Esophagus (tissue), 2 donors: ENCODE measurements at regions not wholly inside any gene's neighbourhood (a gene's known extent, or its start where the extent isn't known, plus 50 kb on each side); places are given as distances from the start of the nearest gene placed in this dataset.

Experiments
- H3K27ac ChIP-seq, 2 donors: one replicate each; pipeline ENCODE4 v1.5.1; 2013; ENCODE audit warnings: low read depth in 2 of 2, mild to moderate bottlenecking in 2 of 2, inconsistent platforms in 1 of 2, low read length in 1 of 2, moderate library complexity in 1 of 2
- H3K27me3 ChIP-seq, 2 donors: one replicate each; pipeline ENCODE4 v1.6.1; 2013; ENCODE audit warnings: low read length in 2 of 2, control low read depth in 1 of 2, mild to moderate bottlenecking in 1 of 2; ENCODE audit not compliant: insufficient read depth in 2 of 2, control insufficient read depth in 1 of 2
- H3K36me3 ChIP-seq, 2 donors: one replicate each; pipeline ENCODE4 v1.6.1; 2013; ENCODE audit warnings: low read length in 1 of 2; ENCODE audit not compliant: control insufficient read depth in 2 of 2, insufficient read depth in 2 of 2
- H3K4me1 ChIP-seq, 2 donors: one replicate each; pipeline ENCODE4 v1.6.1; 2013; ENCODE audit warnings: low read length in 1 of 2; ENCODE audit not compliant: control insufficient read depth in 2 of 2, insufficient read depth in 2 of 2
- H3K4me3 ChIP-seq, 2 donors: one replicate each; pipeline ENCODE4 v1.5.1; 2013; ENCODE audit warnings: low read length in 2 of 2, mild to moderate bottlenecking in 2 of 2, low read depth in 1 of 2, moderate library complexity in 1 of 2
- H3K9me3 ChIP-seq, 2 donors: one replicate each; pipeline ENCODE4 v1.6.1; 2013; ENCODE audit warnings: mild to moderate bottlenecking in 2 of 2, low read depth in 1 of 2, low read length in 1 of 2, moderate library complexity in 1 of 2; ENCODE audit not compliant: control insufficient read depth in 2 of 2, insufficient read depth in 1 of 2
- WGBS, 2 donors: extraction: QIAGEN DNeasy Blood & Tissue Kit; methylation state at CpG; one replicate each; pipeline ENCODE4 v1.1.7; 2013; 5-methylcytosine and 5-hydroxymethylcytosine counted together
- donor health status: healthy with polysubstance abuse.
- donor health status: Bipolar disorder and iron deficiency.

GRCh38 chr1:118258975-118259374 is 73.9 kb upstream of the SPAG17 start:
- Histone ChIP-seq H3K9me3 (no peaks in the 10 kb centered on the region), H3K27ac (no peak overlapping the region), H3K36me3 (no peaks in the 10 kb centered on the region), H3K4me1 (no peaks in the 10 kb centered on the region), H3K4me3 (no peak overlapping the region), H3K27me3 (no peaks in the 10 kb centered on the region)
- WGBS, 2 donors, result 80 to 82% methylated on average over 8 of the region's 8 CpGs

- Histone ChIP-seq H3K4me3 (no peak overlapping the region), H3K4me1 (no peaks in the 10 kb centered on the region), H3K27me3 (no peaks in the 10 kb centered on the region), H3K9me3 (no peaks in the 10 kb centered on the region), H3K27ac (no peak overlapping the region), H3K36me3 (no peaks in the 10 kb centered on the region)
These were observed 72.9 kb upstream of the SPAG17 start for GRCh38 chr1:118257946-118258345.

- H3K4me3 ChIP-seq, result no peak overlapping the region
- 86 to 89% methylated on average over 4 of the region's 4 CpGs for WGBS, 2 donors
- H3K27ac ChIP-seq, result no peak overlapping the region
- no peaks in the 10 kb centered on the region for H3K36me3 ChIP-seq
- no peaks in the 10 kb centered on the region for H3K27me3 ChIP-seq
- H3K9me3 ChIP-seq, result no peaks in the 10 kb centered on the region
- H3K4me1 ChIP-seq, result no peaks in the 10 kb centered on the region
These were observed 69.7 kb upstream of the SPAG17 start for GRCh38 chr1:118254491-118255425.

GRCh38 chr1:118254001-118254400 is 69.0 kb upstream of the SPAG17 start:
- Histone ChIP-seq H3K4me3 (no peak overlapping the region), H3K27ac (no peak overlapping the region), H3K9me3 (no peaks in the 10 kb centered on the region), H3K4me1 (no peaks in the 10 kb centered on the region), H3K36me3 (no peaks in the 10 kb centered on the region), H3K27me3 (no peaks in the 10 kb centered on the region)
- WGBS, 2 donors, result 73 to 75% methylated on average over 2 of the region's 2 CpGs

- WGBS, 2 donors, result 64 to 67% methylated on average over 10 of the region's 10 CpGs
- no peaks in the 10 kb centered on the region for H3K27me3 ChIP-seq
These were observed 68.3 kb upstream of the SPAG17 start for GRCh38 chr1:118253053-118253915.

GRCh38 chr1:118252624-118253023 is 67.6 kb upstream of the SPAG17 start:
- H3K4me1 ChIP-seq, result no peaks in the 10 kb centered on the region
- H3K27ac ChIP-seq, result no peak overlapping the region
- H3K4me3 ChIP-seq, result no peak overlapping the region
- 71 to 77% methylated on average over 3 of the region's 3 CpGs for WGBS, 2 donors
- no peaks in the 10 kb centered on the region for H3K9me3 ChIP-seq
- H3K27me3 ChIP-seq, result no peaks in the 10 kb centered on the region
- H3K36me3 ChIP-seq, result no peaks in the 10 kb centered on the region

More at GRCh38 chr1:118253053-118253915, 68.3 kb upstream of the SPAG17 start:
- no peaks in the 10 kb centered on the region for H3K4me1 ChIP-seq
- H3K36me3 ChIP-seq, result no peaks in the 10 kb centered on the region
- no peak overlapping the region for H3K4me3 ChIP-seq
- H3K9me3 ChIP-seq, result no peaks in the 10 kb centered on the region
- H3K27ac ChIP-seq, result no peak overlapping the region

GRCh38 chr1:118250232-118250631 is 65.2 kb upstream of the SPAG17 start:
- no peak overlapping the region for H3K4me3 ChIP-seq
- no peaks in the 10 kb centered on the region for H3K36me3 ChIP-seq
- H3K9me3 ChIP-seq, result no peaks in the 10 kb centered on the region
- 55 to 60% methylated on average over 3 of the region's 3 CpGs for WGBS, 2 donors
- H3K4me1 ChIP-seq, result no peaks in the 10 kb centered on the region
- no peaks in the 10 kb centered on the region for H3K27me3 ChIP-seq
- H3K27ac ChIP-seq, result no peak overlapping the region

- no peak overlapping the region for H3K4me3 ChIP-seq
- WGBS, 2 donors, result 77 to 84% methylated on average over 6 of the region's 6 CpGs
- H3K4me1 ChIP-seq, result no peaks in the 10 kb centered on the region
- no peaks in the 10 kb centered on the region for H3K9me3 ChIP-seq
- no peaks in the 10 kb centered on the region for H3K36me3 ChIP-seq
- H3K27ac ChIP-seq, result no peak overlapping the region
- H3K27me3 ChIP-seq, result no peaks in the 10 kb centered on the region
These were observed 64.6 kb upstream of the SPAG17 start for GRCh38 chr1:118249641-118250040.

GRCh38 chr1:118247593-118247992 is 62.6 kb upstream of the SPAG17 start:
- no peaks in the 10 kb centered on the region for H3K27me3 ChIP-seq
- 79 to 81% methylated on average over 3 of the region's 3 CpGs for WGBS, 2 donors
- H3K9me3 ChIP-seq, result no peaks in the 10 kb centered on the region
- no peak overlapping the region for H3K4me3 ChIP-seq
- H3K4me1 ChIP-seq, result no peaks in the 10 kb centered on the region
- no peaks in the 10 kb centered on the region for H3K36me3 ChIP-seq
- no peak overlapping the region for H3K27ac ChIP-seq
